ENCODE measurements at regions not wholly inside any gene's neighbourhood (a gene's known extent, or its start where the extent isn't known, plus 50 kb on each side); places are given as distances from the start of the nearest gene placed in this dataset.
"Not testable (repeated sequence)": the region's sequence is repeated elsewhere in the genome, so short reads cannot be mapped to it uniquely, and the experiment has no call there.

GRCh38 chr20:57813509-57814269 lies 103.9 kb upstream of the PMEPA1 start:
- Histone ChIP-seq H3K4me3 (no peak overlapping the region), H3K36me3 (no peaks in the 10 kb centered on the region), H3K4me1 (no peaks in the 10 kb centered on the region), H3K9me3 (no peaks in the 10 kb centered on the region), H3K27ac (no peak overlapping the region), H3K27me3 (no peaks in the 10 kb centered on the region)
- DNase-seq (ENCODE audit: low spot score): no peak
- TF ChIP-seq CTCF (IDR thresholded peaks at IDR 0.05): no peak

GRCh38 chr20:57812632-57813031 lies 102.8 kb upstream of the PMEPA1 start:
- not testable (repeated sequence) for DNase-seq (ENCODE audit: low spot score); H3K4me3 ChIP-seq; H3K27me3 ChIP-seq; H3K36me3 ChIP-seq; H3K9me3 ChIP-seq; H3K27ac ChIP-seq
- H3K4me1 ChIP-seq: peaks cover 0 to 10% of the 10 kb centered on the region in 2 donors

- no peaks in the 10 kb centered on the region for H3K27me3 ChIP-seq
- H3K36me3 ChIP-seq: no peaks in the 10 kb centered on the region
- no peaks in the 10 kb centered on the region for H3K9me3 ChIP-seq
- H3K27ac ChIP-seq: no peak overlapping the region
- peaks cover 0 to 12% of the 10 kb centered on the region in 2 donors for H3K4me1 ChIP-seq
- no peak for DNase-seq (ENCODE audit: low spot score)
- TF ChIP-seq CTCF (IDR thresholded peaks at IDR 0.05): no peak
- no peak overlapping the region for H3K4me3 ChIP-seq
These were observed 101.7 kb upstream of the PMEPA1 start for GRCh38 chr20:57811374-57812020.

- DNase-seq (ENCODE audit: low spot score): no peak
- peaks cover 0 to 12% of the 10 kb centered on the region in 2 donors for H3K4me1 ChIP-seq
- TF ChIP-seq CTCF (IDR thresholded peaks at IDR 0.05): no peak
- no peak overlapping the region for H3K4me3 ChIP-seq
- no peaks in the 10 kb centered on the region for H3K9me3 ChIP-seq
- no peaks in the 10 kb centered on the region for H3K36me3 ChIP-seq
- no peaks in the 10 kb centered on the region for H3K27me3 ChIP-seq
- H3K27ac ChIP-seq: no peak overlapping the region
These were observed 100.9 kb upstream of the PMEPA1 start for GRCh38 chr20:57810511-57811373.

GRCh38 chr20:57809661-57810172 lies 99.9 kb upstream of the PMEPA1 start:
- H3K36me3 ChIP-seq: no peaks in the 10 kb centered on the region
- no peaks in the 10 kb centered on the region for H3K27me3 ChIP-seq
- no peak for TF ChIP-seq CTCF (IDR thresholded peaks at IDR 0.05)
- H3K4me1 ChIP-seq: peaks cover 0 to 12% of the 10 kb centered on the region in 2 donors
- H3K9me3 ChIP-seq: no peaks in the 10 kb centered on the region
- DNase-seq (ENCODE audit: low spot score): no peak
- no peak overlapping the region for H3K27ac ChIP-seq
- H3K4me3 ChIP-seq: no peak overlapping the region

- no peak for DNase-seq (ENCODE audit: low spot score)
- Histone ChIP-seq H3K4me3 (no peak overlapping the region), H3K27ac (no peak overlapping the region), H3K9me3 (no peaks in the 10 kb centered on the region), H3K36me3 (no peaks in the 10 kb centered on the region), H3K27me3 (no peaks in the 10 kb centered on the region), H3K4me1 (peaks cover 0 to 12% of the 10 kb centered on the region in 2 donors)
- no peak for TF ChIP-seq CTCF (IDR thresholded peaks at IDR 0.05)
These were observed 99.3 kb upstream of the PMEPA1 start for GRCh38 chr20:57809149-57809548.
